ENCODE measurements at regions not wholly inside any gene's neighbourhood (a gene's known extent, or its start where the extent isn't known, plus 50 kb on each side); places are given as distances from the start of the nearest gene placed in this dataset.
"Not testable (repeated sequence)": the region's sequence is repeated elsewhere in the genome, so short reads cannot be mapped to it uniquely, and the experiment has no call there.

- DNase-seq (ENCODE audit: low read depth): no peak
Measured at GRCh38 chr2:91839904-91840868, 3031.0 kb upstream of the TEKT4 start.

GRCh38 chr2:91842264-91842663 lies 3029.0 kb upstream of the TEKT4 start:
- not testable (repeated sequence) for DNase-seq (ENCODE audit: low read depth)

- not testable (repeated sequence) for DNase-seq (ENCODE audit: low read depth)
Measured at GRCh38 chr2:91842913-91843312, 3028.3 kb upstream of the TEKT4 start.

- DNase-seq (ENCODE audit: low read depth): not testable (repeated sequence)
Measured at GRCh38 chr2:91843723-91844450, 3027.3 kb upstream of the TEKT4 start.

- not testable (repeated sequence) for DNase-seq (ENCODE audit: low read depth)
Measured at GRCh38 chr2:91844451-91844825, 3026.8 kb upstream of the TEKT4 start.

- DNase-seq (ENCODE audit: low read depth): not testable (repeated sequence)
Measured at GRCh38 chr2:91846388-91846787, 3024.8 kb upstream of the TEKT4 start.

GRCh38 chr2:91851689-91852420 lies 3019.4 kb upstream of the TEKT4 start:
- not testable (repeated sequence) for DNase-seq (ENCODE audit: low read depth)

GRCh38 chr2:91856971-91857370 lies 3014.3 kb upstream of the TEKT4 start:
- not testable (repeated sequence) for DNase-seq (ENCODE audit: low read depth)

GRCh38 chr2:91857711-91858110 lies 3013.5 kb upstream of the TEKT4 start:
- not testable (repeated sequence) for DNase-seq (ENCODE audit: low read depth)

GRCh38 chr2:91871716-91872115 lies 2999.5 kb upstream of the TEKT4 start:
- DNase-seq (ENCODE audit: low read depth): peak; percentile 4

- not testable (repeated sequence) for DNase-seq (ENCODE audit: low read depth)
Measured at GRCh38 chr2:91873416-91873815, 2997.8 kb upstream of the TEKT4 start.

GRCh38 chr2:91877658-91878210 lies 2993.5 kb upstream of the TEKT4 start:
- not testable (repeated sequence) for DNase-seq (ENCODE audit: low read depth)

GRCh38 chr2:91895091-91895490 lies 2976.1 kb upstream of the TEKT4 start:
- not testable (repeated sequence) for DNase-seq (ENCODE audit: low read depth)

- not testable (repeated sequence) for DNase-seq (ENCODE audit: low read depth)
Measured at GRCh38 chr2:91917602-91918001, 2953.6 kb upstream of the TEKT4 start.
